ENCODE measurements at regions not wholly inside any gene's neighbourhood (a gene's known extent, or its start where the extent isn't known, plus 50 kb on each side); places are given as distances from the start of the nearest gene placed in this dataset.

DNA sequence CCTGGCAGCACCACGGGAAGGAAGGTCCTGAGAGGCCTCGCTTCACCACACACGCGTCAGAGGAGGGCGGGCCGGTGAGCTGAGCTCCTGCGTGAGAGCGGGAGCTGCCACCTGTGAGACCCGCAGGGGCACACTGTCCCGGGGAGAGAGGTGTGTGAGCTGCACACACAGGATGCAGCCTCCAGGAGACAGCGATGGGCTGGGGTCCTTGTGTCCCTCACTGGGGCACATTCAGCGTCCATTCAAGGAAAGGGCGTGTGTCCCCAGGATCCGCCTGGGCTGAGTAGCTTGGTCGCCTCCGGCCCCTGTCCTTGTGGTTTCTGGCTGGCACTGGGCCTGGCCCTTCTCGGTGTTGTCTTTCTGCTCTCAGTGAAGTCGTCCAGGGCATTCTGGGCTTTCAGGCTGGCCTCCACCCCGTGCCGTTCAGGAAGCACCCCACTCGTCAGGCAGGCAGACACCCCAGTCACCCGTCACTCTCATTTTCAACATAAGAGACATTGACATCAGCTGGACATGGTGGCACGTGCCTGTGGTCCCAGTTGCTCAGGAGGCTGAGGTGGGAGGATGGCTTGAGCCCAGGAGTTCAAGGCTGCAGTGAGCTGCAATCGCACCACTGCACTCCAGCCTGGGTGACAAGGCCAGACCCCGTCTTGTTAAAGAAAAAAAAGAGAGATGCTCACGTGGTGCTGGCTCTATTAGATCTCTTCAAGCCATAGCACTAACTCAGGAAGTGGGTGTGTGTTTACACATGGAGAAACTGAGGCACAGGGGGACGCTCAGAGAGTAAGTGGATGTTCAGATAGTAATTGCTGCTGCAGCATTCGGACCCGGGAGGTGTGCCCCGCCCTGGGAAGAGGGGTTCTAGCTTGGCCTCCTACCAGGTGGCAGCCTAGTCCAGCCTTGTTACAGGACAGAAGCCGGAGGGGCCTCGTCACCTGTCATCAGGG, 1081.6 kb downstream of the BRD1 start:
- intact Hi-C loops (cut with DNase I), result no loop called here
- DNase-seq, result no peak
- Histone ChIP-seq H3K4me3 (no peak overlapping the region), H3K9me3 (no peaks in the 10 kb centered on the region), H3K4me1 (no peaks in the 10 kb centered on the region), H3K27me3 (no peaks in the 10 kb centered on the region), H3K36me3 (no peaks in the 10 kb centered on the region), H3K27ac (no peak overlapping the region)
- TF ChIP-seq POLR2A (IDR thresholded peaks at IDR 0.05), result no peak
- TF ChIP-seq, protein P1, sequence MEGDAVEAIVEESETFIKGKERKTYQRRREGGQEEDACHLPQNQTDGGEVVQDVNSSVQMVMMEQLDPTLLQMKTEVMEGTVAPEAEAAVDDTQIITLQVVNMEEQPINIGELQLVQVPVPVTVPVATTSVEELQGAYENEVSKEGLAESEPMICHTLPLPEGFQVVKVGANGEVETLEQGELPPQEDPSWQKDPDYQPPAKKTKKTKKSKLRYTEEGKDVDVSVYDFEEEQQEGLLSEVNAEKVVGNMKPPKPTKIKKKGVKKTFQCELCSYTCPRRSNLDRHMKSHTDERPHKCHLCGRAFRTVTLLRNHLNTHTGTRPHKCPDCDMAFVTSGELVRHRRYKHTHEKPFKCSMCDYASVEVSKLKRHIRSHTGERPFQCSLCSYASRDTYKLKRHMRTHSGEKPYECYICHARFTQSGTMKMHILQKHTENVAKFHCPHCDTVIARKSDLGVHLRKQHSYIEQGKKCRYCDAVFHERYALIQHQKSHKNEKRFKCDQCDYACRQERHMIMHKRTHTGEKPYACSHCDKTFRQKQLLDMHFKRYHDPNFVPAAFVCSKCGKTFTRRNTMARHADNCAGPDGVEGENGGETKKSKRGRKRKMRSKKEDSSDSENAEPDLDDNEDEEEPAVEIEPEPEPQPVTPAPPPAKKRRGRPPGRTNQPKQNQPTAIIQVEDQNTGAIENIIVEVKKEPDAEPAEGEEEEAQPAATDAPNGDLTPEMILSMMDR (IDR thresholded peaks at IDR 0.05), result no peak
- 59 to 66% methylated on average over 5 to 6 of the region's 32 CpGs for WGBS, 2 donors

DNA sequence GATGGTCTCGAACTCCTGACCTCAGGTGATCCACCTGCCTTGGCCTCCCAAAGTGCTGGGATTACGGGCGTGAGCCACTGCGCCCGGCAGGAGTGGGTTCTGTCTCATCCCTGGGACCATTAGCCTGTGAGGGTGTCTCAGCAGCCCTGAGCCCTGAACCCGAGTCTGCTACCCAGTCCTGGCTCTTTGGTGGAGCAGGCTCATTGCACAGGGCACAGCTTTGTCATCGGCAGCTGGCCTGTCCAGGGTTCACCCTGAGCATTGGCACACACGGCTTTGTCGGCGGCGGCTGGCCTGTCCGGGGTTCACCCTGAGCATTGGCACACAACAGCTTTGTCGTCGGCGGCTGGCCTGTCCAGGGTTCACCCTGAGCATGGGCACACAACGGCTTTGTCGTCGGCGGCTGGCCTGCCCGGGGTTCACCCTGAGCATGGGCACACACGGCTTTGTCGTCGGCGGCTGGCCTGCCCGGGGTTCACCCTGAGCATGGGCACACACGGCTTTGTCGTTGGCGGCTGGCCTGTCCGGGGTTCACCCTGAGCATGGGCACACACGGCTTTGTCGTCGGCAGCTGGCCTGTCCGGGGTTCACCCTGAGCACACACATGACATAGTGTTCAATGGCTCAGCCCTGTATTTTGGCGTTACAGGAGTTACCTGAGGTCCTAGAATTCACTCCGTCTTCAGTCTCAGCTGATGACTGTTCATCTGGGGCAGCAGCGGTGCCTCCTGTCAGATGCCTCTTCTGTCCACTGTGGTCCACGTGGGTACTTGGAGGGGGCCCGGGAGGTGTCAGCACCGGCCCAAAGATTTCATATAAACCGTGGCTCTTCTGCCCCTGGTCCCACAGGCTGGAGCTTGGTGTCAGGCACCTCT, 1082.5 kb downstream of the BRD1 start:
- H3K27ac ChIP-seq, result no peak overlapping the region
- no peaks in the 10 kb centered on the region for H3K4me1 ChIP-seq
- H3K36me3 ChIP-seq, result no peaks in the 10 kb centered on the region
- WGBS, 2 donors, result 77 to 93% methylated on average over 2 to 7 of the region's 40 CpGs
- no peak overlapping the region for H3K4me3 ChIP-seq
- no peaks in the 10 kb centered on the region for H3K9me3 ChIP-seq
- no peak for DNase-seq
- intact Hi-C loops (cut with DNase I), result no loop called here
- H3K27me3 ChIP-seq, result no peaks in the 10 kb centered on the region
- TF ChIP-seq, protein P1 (IDR thresholded peaks at IDR 0.05), result no peak
- TF ChIP-seq POLR2A (IDR thresholded peaks at IDR 0.05), result no peak

DNA sequence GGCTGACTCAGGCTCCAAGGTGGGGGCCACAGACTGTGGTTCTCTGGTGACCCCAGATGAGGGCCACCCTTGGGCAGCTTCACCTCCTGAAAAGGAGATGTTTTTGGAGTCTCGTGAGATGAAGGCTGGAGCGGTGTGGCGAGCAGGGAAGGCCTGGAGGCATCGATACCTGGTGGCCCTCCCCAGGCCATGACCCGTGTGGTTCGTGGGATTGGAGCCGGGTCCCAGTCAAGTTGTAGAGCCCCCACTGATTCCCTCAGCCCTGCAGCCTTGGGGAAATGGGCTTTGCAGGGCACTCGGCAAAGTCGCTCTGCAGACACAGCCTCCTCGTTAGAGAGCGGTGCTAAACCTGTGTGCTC, 1083.4 kb downstream of the BRD1 start:
- Histone ChIP-seq H3K36me3 (no peaks in the 10 kb centered on the region), H3K4me1 (no peaks in the 10 kb centered on the region), H3K27ac (no peak overlapping the region), H3K27me3 (no peaks in the 10 kb centered on the region), H3K9me3 (no peaks in the 10 kb centered on the region), H3K4me3 (no peak overlapping the region)
- DNase-seq, result no peak
- TF ChIP-seq, protein P1 (IDR thresholded peaks at IDR 0.05), result no peak
- TF ChIP-seq POLR2A (IDR thresholded peaks at IDR 0.05), result no peak
- WGBS, 2 donors, result 87 to 97% methylated on average over 5 to 7 of the region's 11 CpGs
- intact Hi-C loops (cut with DNase I), result no loop called here

DNA sequence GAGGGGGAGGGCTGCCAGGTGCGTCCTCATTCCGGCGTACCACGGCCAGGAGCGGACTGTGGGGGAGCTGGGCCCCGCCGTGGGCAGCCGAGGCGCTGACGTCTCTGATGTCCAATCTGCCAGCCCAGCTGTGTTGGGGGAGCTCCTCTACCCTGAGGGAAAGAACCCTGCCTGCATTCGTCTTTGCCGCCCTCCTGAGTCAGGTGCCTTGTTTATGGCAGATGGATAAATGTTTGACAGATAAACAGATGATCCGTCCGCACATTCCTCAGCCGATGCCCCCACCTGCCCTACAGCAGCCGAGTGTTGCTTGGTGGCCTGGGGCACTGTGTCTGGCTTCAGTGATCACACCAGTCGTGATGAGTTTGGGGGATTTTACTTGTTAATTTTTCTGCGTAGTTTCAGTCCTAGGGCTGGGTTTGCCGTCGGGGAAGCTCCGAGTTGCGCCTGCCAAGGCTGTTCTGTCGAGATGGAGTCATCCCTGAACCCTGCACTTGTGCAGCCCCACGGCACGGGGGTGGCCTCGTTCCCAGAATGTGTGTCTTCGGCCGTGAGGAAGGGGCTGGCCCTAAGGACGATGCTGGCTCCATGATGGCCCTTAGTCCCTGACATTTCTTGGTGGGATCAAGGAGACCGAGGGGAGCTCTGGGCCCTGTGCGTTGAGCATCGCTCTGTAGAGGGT, 1083.9 kb downstream of the BRD1 start:
- no peaks in the 10 kb centered on the region for H3K9me3 ChIP-seq
- intact Hi-C loops (cut with DNase I), result no loop called here
- H3K27me3 ChIP-seq, result no peaks in the 10 kb centered on the region
- no peaks in the 10 kb centered on the region for H3K36me3 ChIP-seq
- DNase-seq, result no peak
- WGBS, 2 donors, result 74 to 83% methylated on average over 10 to 18 of the region's 32 CpGs
- TF ChIP-seq, protein P1 (IDR thresholded peaks at IDR 0.05), result no peak
- no peak for TF ChIP-seq POLR2A (IDR thresholded peaks at IDR 0.05)
- H3K4me1 ChIP-seq, result no peaks in the 10 kb centered on the region
- no peak overlapping the region for H3K4me3 ChIP-seq
- no peak overlapping the region for H3K27ac ChIP-seq

All from esophagus squamous epithelium (tissue), 5 donors.